ENCODE measurements at regions not wholly inside any gene's neighbourhood (a gene's known extent, or its start where the extent isn't known, plus 50 kb on each side); places are given as distances from the start of the nearest gene placed in this dataset.

GRCh38 chr11:80320226-80320625, 879.4 kb upstream of the TENM4 start:
- ChIA-PET CTCF (ENCODE audit: partially characterized antibody) (interaction anchor here (0.7 to 2.0 kb wide), 5 partner anchors 8 to 1036 kb away, joined by 3 to 6 read pairs (median 4); no protein-coding TSS in a partner anchor), POLR2A (ENCODE audit: partially characterized antibody) (no interaction called here)
- no peak overlapping the region for H4K5ac ChIP-seq (ENCODE audit: insufficient read length, low read depth, low read length)
- no peak overlapping the region for H4K8ac ChIP-seq (ENCODE audit: extremely low read depth, insufficient read depth, low read length)
- H3K27ac ChIP-seq (ENCODE audit: low read depth, low read length): no peak overlapping the region
- no peaks in the 10 kb centered on the region; a peak in 1 of 7 replicates for H3K27me3 ChIP-seq (replicated peaks in 1 of 4; ENCODE audit: control insufficient read depth in 3 of 4, extremely low read depth in 1 of 4, insufficient read depth in 3 of 4, low read length in 3 of 4)
- no peak overlapping the region for H3K9ac ChIP-seq (replicated peaks in 1 of 4; ENCODE audit: extremely low read depth in 1 of 4, low read depth in 3 of 4, low read length in 3 of 4)
- DNase-seq (ENCODE audit: low read depth in 1 of 2, low spot score in 2 of 2) (no peak), FAIRE-seq (no peak)
- no peak overlapping the region for H3K18ac ChIP-seq (ENCODE audit: extremely low read depth, low read length)
- peak overlapping the region; percentile 19 for H3K4ac ChIP-seq (replicated peaks; ENCODE audit: insufficient read length, low read depth, low read length)
- no peaks in the 10 kb centered on the region for H3K79me1 ChIP-seq (ENCODE audit: low read depth, low read length)
- no peak overlapping the region for H3K23ac ChIP-seq (ENCODE audit: insufficient read length)
- no peak overlapping the region for H2BK5ac ChIP-seq (ENCODE audit: low read depth, low read length)
- no peak overlapping the region for H3K14ac ChIP-seq (ENCODE audit: insufficient read length)
- 11% methylated on average over 1 of the region's 1 CpG; no CpG with 5 or more reads in 1 of the 2 experiments for WGBS, 2 experiments (ENCODE audit: extremely low coverage in 1 of 2, insufficient coverage in 1 of 2, insufficient read length in 1 of 2, insufficient replicate concordance in 2 of 2, low coverage in 1 of 2, low lambda C conversion rate in 2 of 2, missing lambda C conversion rate in 1 of 2)
- no peaks in the 10 kb centered on the region; a peak in 1 of 4 replicates for H3K9me3 ChIP-seq (ENCODE audit: insufficient read depth in 2 of 2, low read depth in 1 of 2, low read length in 1 of 2)
- H2BK120ac ChIP-seq (replicated peaks; ENCODE audit: low read depth, low read length): no peak overlapping the region
- no peaks in the 10 kb centered on the region for H3K23me2 ChIP-seq (ENCODE audit: low read depth, low read length)
- H4K20me1 ChIP-seq (replicated peaks in 1 of 2; ENCODE audit: control insufficient read depth in 1 of 2, insufficient read depth in 2 of 2, low read length in 2 of 2): no peaks in the 10 kb centered on the region
- no peaks in the 10 kb centered on the region for H3K79me2 ChIP-seq (ENCODE audit: control insufficient read depth in 1 of 2, insufficient read depth in 2 of 2, low read length in 2 of 2)
- peaks cover 3 to 10% (median 6%) of the 10 kb centered on the region in 4 experiments; a peak in 4 of 7 replicates for H3K4me1 ChIP-seq (replicated peaks in 1 of 4; ENCODE audit: control insufficient read depth in 3 of 4, insufficient read depth in 4 of 4, low read length in 3 of 4)
- no peak for TF ChIP-seq CREB1 (IDR thresholded peaks at IDR 0.05)
- peak; percentile 74 for TF ChIP-seq NANOG (IDR thresholded peaks at IDR 0.05; ENCODE audit: insufficient read depth, low read depth, low read length, poor library complexity, severe bottlenecking)
- peak in 1 of 2 experiments; percentile 65; a peak in 1 of 3 replicates for TF ChIP-seq EP300 (IDR thresholded peaks at IDR 0.05; ENCODE audit: borderline replicate concordance in 1 of 2, low read depth in 2 of 2, low read length in 2 of 2)
- TF ChIP-seq POU5F1 (IDR thresholded peaks at IDR 0.05; ENCODE audit: low read depth, low read length): no peak
- TF ChIP-seq TCF12 (IDR thresholded peaks at IDR 0.05; ENCODE audit: low read depth, low read length): peak; percentile 48; the same call in 1 of the 2 replicates
- no peak for TF ChIP-seq SP4 (IDR thresholded peaks at IDR 0.05; ENCODE audit: low read length)
- no peak overlapping the region for H2AFZ ChIP-seq (ENCODE audit: low read length)
- H2BK12ac ChIP-seq (ENCODE audit: low read depth, low read length): no peak overlapping the region
- H3K4me2 ChIP-seq (ENCODE audit: insufficient read depth in 1 of 2, low read depth in 2 of 2, low read length in 2 of 2): peak overlapping the region; percentile 14 to 24; a peak in 3 of 4 replicates
- no peaks in the 10 kb centered on the region for H3K36me3 ChIP-seq (ENCODE audit: control insufficient read depth in 2 of 4, insufficient read depth in 4 of 4, low read length in 3 of 4)
- H3K56ac ChIP-seq (replicated peaks; ENCODE audit: insufficient read length, low read depth, low read length): no peak overlapping the region
- no peak overlapping the region for H2BK15ac ChIP-seq (ENCODE audit: low read length)
- H2BK20ac ChIP-seq (ENCODE audit: low read length): no peak overlapping the region
- peak overlapping the region in 1 of 4 experiments; percentile 12; a peak in 1 of 8 replicates for H3K4me3 ChIP-seq (ENCODE audit: extremely low read depth in 1 of 4, insufficient read depth in 2 of 4, low read depth in 3 of 4, low read length in 4 of 4)
- no peak overlapping the region for H4K91ac ChIP-seq (replicated peaks; ENCODE audit: insufficient read length, low read length)
- no peak overlapping the region for H2AK5ac ChIP-seq (ENCODE audit: low read depth, low read length)

All from H1 (cell line).